ENCODE measurements at regions not wholly inside any gene's neighbourhood (a gene's known extent, or its start where the extent isn't known, plus 50 kb on each side); places are given as distances from the start of the nearest gene placed in this dataset.

GRCh38 chr1:71312545-71312944, 231.7 kb upstream of the ZRANB2 start:
- Histone ChIP-seq H3K4me1 (replicated peaks in 1 of 2; ENCODE audit: control insufficient read depth in 2 of 2, insufficient read depth in 2 of 2, low read length in 2 of 2) (no peaks in the 10 kb centered on the region), H3K27me3 (ENCODE audit: control insufficient read depth in 2 of 2, insufficient read depth in 2 of 2, low read length in 2 of 2) (no peaks in the 10 kb centered on the region), H3K27ac (ENCODE audit: extremely low read depth, low read depth, low read length) (no peak overlapping the region), H3K36me3 (ENCODE audit: control insufficient read depth, insufficient read depth, low read length) (no peaks in the 10 kb centered on the region), H4K20me1 (replicated peaks; ENCODE audit: control insufficient read depth, insufficient read depth, low read length) (no peaks in the 10 kb centered on the region), H2AFZ (ENCODE audit: low read depth, low read length) (no peak overlapping the region), H3K79me2 (ENCODE audit: control insufficient read depth, insufficient read depth, low read length) (no peaks in the 10 kb centered on the region), H3K9me3 (replicated peaks; ENCODE audit: control insufficient read depth, insufficient read depth, low read depth, low read length) (no peaks in the 10 kb centered on the region; the same call in 1 of the 2 replicates), H3K9me1 (ENCODE audit: control insufficient read depth, insufficient read depth, low read length) (no peaks in the 10 kb centered on the region), H3K4me2 (ENCODE audit: insufficient read depth, low read length) (no peak overlapping the region), H3K9ac (ENCODE audit: insufficient read depth in 1 of 2, low read depth in 2 of 2, low read length in 2 of 2) (no peak overlapping the region), H3K4me3 (no peak overlapping the region)
- ATAC-seq (no peak), FAIRE-seq (no peak), DNase-seq (ENCODE audit: extremely low read depth in 1 of 4, low spot score in 3 of 4) (no peak)
- intact Hi-C loops (cut with micrococcal nuclease), result no loop called here
- no TSS peak for BruUV-seq (replicated peaks)
- TF ChIP-seq HDAC2 (IDR thresholded peaks at IDR 0.05) (no peak), CHAMP1 (IDR thresholded peaks at IDR 0.05) (no peak), HDAC1 (IDR thresholded peaks at IDR 0.05) (no peak), U2AF2 (optimal IDR thresholded peaks at IDR 0.05; ENCODE audit: low read depth, low read length) (no peak), ZNF740 (CRISPR knock-in tag; IDR thresholded peaks at IDR 0.05) (no peak), ZNF740 (tag; IDR thresholded peaks at IDR 0.05) (no peak), MECOM (CRISPR knock-in tag; IDR thresholded peaks at IDR 0.05) (no peak)
- WGBS (ENCODE audit: insufficient coverage, low coverage, missing lambda C conversion rate), result 0% methylated on average over 2 of the region's 2 CpGs
- in situ Hi-C loops (cut with MboI), result no loop called here
- CTCF ChIA-PET (ENCODE audit: low intra/inter-chr PET ratio), result no interaction called here
- POLR2A ChIA-PET, result no interaction called here
